LNCAP (cell line): ENCODE measurements at regions not wholly inside any gene's neighbourhood (a gene's known extent, or its start where the extent isn't known, plus 50 kb on each side); places are given as distances from the start of the nearest gene placed in this dataset.

Experiments
- TF ChIP-seq, protein P1 (sequence below): fragments of 450-650 bp; IDR thresholded peaks from 2 replicates; pipeline ENCODE4 v1.5.1; 2017; ENCODE audit warnings: mild to moderate bottlenecking

DNA sequence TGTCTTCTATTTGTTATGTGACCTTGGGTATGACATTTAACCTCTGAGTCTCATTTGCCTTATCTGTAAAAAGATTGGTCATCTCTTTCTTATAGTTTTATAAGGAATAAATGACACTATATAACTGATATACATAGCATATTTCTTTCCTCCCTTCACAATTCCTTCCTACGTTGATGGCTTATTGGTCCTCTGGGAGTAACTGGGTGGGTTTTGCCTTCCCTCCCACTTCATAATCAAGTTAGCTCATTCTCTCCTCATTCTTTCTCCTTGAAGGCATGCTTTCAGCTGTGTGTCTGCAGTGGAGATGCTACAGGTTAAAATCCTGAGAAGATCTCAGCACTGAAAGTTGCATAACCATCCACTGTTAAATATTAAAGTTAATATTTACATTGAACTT lies 382.4 kb downstream of the TMEM38B start:
- TF ChIP-seq, protein P1, sequence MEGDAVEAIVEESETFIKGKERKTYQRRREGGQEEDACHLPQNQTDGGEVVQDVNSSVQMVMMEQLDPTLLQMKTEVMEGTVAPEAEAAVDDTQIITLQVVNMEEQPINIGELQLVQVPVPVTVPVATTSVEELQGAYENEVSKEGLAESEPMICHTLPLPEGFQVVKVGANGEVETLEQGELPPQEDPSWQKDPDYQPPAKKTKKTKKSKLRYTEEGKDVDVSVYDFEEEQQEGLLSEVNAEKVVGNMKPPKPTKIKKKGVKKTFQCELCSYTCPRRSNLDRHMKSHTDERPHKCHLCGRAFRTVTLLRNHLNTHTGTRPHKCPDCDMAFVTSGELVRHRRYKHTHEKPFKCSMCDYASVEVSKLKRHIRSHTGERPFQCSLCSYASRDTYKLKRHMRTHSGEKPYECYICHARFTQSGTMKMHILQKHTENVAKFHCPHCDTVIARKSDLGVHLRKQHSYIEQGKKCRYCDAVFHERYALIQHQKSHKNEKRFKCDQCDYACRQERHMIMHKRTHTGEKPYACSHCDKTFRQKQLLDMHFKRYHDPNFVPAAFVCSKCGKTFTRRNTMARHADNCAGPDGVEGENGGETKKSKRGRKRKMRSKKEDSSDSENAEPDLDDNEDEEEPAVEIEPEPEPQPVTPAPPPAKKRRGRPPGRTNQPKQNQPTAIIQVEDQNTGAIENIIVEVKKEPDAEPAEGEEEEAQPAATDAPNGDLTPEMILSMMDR, result no peak

DNA sequence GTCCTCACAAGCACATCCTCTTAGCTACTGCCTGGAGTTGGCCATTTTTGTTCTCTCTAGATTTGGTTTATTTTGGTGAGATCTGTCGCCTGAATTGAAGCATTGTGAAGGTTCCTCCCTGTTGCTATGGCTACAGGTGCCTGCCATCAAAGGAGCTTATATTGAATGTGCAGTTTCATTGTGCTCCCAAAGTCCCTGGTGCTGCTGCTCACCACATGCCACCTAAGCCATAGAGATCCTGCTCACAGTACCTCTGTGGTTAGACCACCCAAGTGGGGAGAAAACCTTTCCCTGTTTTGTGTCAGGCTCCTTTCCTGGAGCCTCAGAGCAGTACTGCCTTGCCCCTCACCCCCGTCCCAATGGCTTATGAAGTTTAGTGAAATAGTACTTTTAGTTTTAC lies 383.4 kb downstream of the TMEM38B start:
- TF ChIP-seq, protein P1, result no peak

DNA sequence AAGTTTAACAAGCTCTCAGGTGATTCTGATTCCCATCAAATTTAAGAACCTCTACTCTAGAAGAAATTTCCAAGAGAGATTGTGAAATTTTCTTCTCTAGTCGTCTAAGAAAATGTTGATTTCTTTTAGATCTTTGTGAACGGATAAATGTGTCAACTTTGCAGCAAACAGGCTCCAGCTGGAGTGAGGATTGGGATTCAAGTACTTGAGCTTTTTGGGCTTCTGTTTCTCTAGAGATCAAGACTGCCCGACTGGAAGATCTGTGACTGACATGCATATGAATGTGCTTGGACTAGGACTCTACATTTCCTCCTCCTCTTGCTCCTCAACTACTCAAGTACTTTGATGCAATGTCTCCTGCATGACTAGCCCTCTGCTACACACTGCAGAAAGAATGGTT lies 388.3 kb downstream of the TMEM38B start:
- TF ChIP-seq, protein P1, result no peak

DNA sequence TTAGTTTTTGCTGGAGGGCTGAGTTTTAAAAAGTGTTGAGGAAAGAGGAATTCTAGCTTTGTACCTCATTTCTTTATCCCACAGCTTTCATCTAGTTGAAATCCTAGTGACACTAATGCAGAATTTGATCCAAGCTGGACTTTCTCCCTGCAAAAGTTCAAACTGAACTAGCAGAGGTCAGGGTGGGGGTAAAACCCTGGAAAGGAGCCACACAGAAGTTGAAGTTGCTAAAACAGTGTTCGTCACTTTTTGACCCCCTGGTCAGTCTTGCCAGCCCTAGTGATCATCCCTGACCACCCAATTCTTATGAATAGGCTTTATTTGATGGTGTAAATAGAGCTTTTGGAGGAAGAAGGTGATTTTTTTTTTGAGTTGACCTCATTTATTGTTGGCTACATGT lies 390.4 kb downstream of the TMEM38B start:
- TF ChIP-seq, protein P1, result no peak

DNA sequence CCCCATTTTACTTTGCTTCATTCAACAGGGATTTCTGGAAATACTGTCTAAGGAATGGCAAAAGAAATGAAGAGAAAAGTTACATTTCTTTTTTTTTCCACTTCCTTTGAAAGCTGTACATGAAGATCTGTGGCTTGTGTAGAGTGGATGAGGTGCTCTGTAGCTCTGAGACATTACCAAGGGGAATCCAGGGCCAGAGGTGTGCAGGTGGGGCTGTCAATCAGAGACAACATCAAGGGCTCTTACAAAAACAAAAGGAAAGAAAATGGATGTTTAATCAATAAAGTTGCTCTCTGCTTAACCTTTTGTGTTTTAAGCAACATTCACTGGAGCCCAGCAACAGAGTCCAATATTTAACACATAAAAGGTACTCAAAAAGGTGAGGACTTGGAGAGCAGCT lies 391.1 kb downstream of the TMEM38B start:
- TF ChIP-seq, protein P1, result no peak

DNA sequence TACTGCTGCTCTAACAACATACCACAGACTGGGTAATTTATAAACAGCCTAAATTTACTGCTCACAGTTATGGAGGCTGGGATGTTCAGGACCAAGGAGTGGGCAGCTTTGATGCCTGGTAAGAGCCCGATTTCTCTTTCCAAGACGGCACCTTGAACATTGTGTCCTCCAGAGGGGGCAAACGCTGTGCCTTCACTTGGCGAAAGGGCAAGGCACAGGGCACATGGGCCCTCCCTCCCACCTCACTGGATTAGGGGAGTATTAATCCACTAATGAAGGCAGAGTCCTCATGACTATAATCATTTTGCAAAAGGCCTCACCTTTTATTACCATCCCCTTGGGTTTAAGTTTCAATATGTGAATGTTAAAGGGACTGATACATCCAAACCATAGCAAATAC lies 397.7 kb downstream of the TMEM38B start:
- TF ChIP-seq, protein P1, result no peak

DNA sequence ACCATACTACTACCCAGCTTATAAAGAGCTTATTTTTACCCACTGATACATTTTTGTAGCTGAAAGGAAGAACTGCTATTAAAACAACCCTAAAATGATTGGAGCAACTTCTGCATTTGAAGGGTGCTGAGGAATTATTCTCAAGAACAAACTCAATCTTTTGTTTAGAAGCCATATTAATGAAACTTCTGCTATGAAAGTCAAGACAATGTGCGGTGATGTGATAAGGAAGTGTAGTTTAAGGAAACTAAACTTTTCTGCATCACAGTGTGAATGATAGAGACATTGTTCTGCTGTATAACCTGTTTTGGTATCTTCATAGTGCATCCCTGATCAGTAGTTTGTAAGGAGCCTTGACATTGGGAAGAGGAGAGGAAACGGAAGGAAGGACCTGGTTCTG lies 408.5 kb downstream of the TMEM38B start:
- TF ChIP-seq, protein P1, result no peak

DNA sequence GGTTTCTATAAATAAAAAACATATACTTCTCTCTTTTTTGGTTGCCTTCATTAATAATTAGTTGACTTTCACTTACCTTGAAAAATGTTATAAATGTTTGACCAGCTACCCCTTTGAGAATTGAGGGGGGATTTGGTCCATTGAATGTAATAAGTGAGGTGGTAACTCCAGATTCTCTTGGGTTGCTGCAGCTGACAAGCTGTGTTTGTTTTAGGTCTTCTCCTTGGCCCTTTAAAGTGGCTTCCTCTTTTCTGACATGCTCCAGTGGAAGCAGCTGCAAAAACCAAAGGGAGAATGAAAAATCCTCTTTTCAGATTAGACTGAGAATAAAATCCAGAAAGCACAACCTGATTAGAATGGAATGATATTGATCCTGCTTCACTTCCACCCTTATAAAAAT lies 410.5 kb downstream of the TMEM38B start:
- TF ChIP-seq, protein P1, result no peak
